ENCODE measurements at regions not wholly inside any gene's neighbourhood (a gene's known extent, or its start where the extent isn't known, plus 50 kb on each side); places are given as distances from the start of the nearest gene placed in this dataset.

DNA sequence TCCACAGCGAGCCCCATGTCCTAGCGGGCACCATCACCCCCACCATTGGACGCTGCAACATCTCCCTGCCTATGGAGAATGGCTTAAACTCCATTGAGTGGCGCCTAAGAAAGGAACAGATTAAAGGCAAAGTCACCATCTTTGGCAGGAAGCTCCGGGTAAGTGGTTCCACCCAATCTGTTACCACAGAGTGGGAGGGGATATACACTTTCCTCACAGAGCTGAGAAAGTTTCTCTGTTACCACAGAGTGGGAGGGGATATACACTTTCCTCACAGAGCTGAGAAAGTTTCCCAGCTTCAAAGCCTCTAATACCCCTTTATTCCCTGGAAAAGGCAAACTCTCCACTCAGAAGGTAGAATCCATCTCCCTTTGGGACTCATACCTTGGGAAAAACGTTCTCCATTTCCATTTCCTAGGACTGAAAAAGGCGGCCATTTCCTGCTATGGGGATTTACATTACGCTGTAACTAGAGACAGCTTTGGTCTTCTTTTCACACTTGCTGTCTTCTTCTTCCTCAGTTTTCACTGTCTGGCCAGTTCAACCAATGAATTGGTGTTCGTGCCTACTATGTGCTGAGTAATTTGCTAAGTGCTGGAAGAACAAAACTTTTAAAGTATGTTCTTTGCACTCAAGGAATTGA, 63.4 kb upstream of the WWC1 start (continued):
- TF ChIP-seq NFYB (IDR thresholded peaks at IDR 0.05; ENCODE audit: insufficient read depth, low read depth, low read length) (no peak), SUZ12 (IDR thresholded peaks at IDR 0.05; ENCODE audit: unreplicated experiment) (no peak), BCLAF1 (IDR thresholded peaks at IDR 0.05) (no peak), POLR2A (IDR thresholded peaks at IDR 0.05; ENCODE audit: low read depth, low read length) (no peak), RELA (IDR thresholded peaks at IDR 0.05; ENCODE audit: borderline replicate concordance, partially characterized antibody) (no peak), CBX3 (IDR thresholded peaks at IDR 0.05; ENCODE audit: borderline replicate concordance, low read depth) (no peak), MTA2 (IDR thresholded peaks at IDR 0.05; ENCODE audit: low read depth) (peak; percentile 62; the same call in 1 of the 2 replicates), HCFC1 (IDR thresholded peaks at IDR 0.05; ENCODE audit: low read length) (no peak), NR2C1 (IDR thresholded peaks at IDR 0.05) (no peak), MEF2A (IDR thresholded peaks at IDR 0.05; ENCODE audit: insufficient read depth, low read depth, low read length) (no peak), RFX5 (IDR thresholded peaks at IDR 0.05; ENCODE audit: low read depth, low read length) (no peak), BMI1 (IDR thresholded peaks at IDR 0.05; ENCODE audit: borderline replicate concordance) (no peak), SKIL (IDR thresholded peaks at IDR 0.05; ENCODE audit: low read depth, poor library complexity, severe bottlenecking) (peak; percentile 62), TCF7 (IDR thresholded peaks at IDR 0.05; ENCODE audit: borderline replicate concordance) (no peak), YY1 (IDR thresholded peaks at IDR 0.05; ENCODE audit: low read depth, low read length) (peak; percentile 79), CREB1 (IDR thresholded peaks at IDR 0.05; ENCODE audit: low read depth) (no peak), ZNF207 (IDR thresholded peaks at IDR 0.05; ENCODE audit: borderline replicate concordance) (no peak), CHD2 (IDR thresholded peaks at IDR 0.05; ENCODE audit: borderline replicate concordance, low read depth, low read length) (no peak), EED (IDR thresholded peaks at IDR 0.05; ENCODE audit: low read depth) (peak; percentile 50), NFXL1 (IDR thresholded peaks at IDR 0.05; ENCODE audit: borderline replicate concordance) (no peak), YBX1 (IDR thresholded peaks at IDR 0.05) (no peak), MYC (IDR thresholded peaks at IDR 0.05; ENCODE audit: insufficient read depth, insufficient read length, insufficient replicate concordance, low read length, severe bottlenecking) (no peak), MEF2B (IDR thresholded peaks at IDR 0.05; ENCODE audit: partially characterized antibody, poor library complexity, severe bottlenecking) (peak; percentile 44), SRF (IDR thresholded peaks at IDR 0.05; ENCODE audit: low read depth in 2 of 2, low read length in 2 of 2) (no peak), SIX5 (IDR thresholded peaks at IDR 0.05; ENCODE audit: low read depth, low read length, severe bottlenecking) (no peak)
- TF ChIP-seq, protein P1, sequence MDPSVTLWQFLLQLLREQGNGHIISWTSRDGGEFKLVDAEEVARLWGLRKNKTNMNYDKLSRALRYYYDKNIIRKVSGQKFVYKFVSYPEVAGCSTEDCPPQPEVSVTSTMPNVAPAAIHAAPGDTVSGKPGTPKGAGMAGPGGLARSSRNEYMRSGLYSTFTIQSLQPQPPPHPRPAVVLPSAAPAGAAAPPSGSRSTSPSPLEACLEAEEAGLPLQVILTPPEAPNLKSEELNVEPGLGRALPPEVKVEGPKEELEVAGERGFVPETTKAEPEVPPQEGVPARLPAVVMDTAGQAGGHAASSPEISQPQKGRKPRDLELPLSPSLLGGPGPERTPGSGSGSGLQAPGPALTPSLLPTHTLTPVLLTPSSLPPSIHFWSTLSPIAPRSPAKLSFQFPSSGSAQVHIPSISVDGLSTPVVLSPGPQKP (IDR thresholded peaks at IDR 0.05; ENCODE audit: low read depth, low read length) = no peak

All from GM12878 (cell line).